Stimulated activated effector memory CD8-positive, alpha-beta T cell treated with anti-CD3 and anti-CD28 coated beads, Interleukin-12 subunit alpha, Interleukin-12 subunit beta, amount 100 ng/mL, for 72 hours (primary cell): ENCODE measurements at regions not wholly inside any gene's neighbourhood (a gene's known extent, or its start where the extent isn't known, plus 50 kb on each side); places are given as distances from the start of the nearest gene placed in this dataset.

Experiments used
- ATAC-seq: fragments of 150-1000 bp; cut with Tn5 transposase; 2 replicates; pipeline ENCODE4 v1.10.0; 2021
- DNase-seq, 2 donors: peaks; one replicate each; pipeline ENCODE4 v3.0.0; 2021 to 2022; ENCODE audit warnings: low spot score in 2 of 2
- H3K27ac Mint-ChIP-seq: one replicate; pipeline ENCODE4 v1.8.0; 2022; ENCODE audit warnings: mild to moderate bottlenecking, mixed read lengths
- H3K36me3 Mint-ChIP-seq: one replicate; pipeline ENCODE4 v1.8.0; 2022; ENCODE audit warnings: mild to moderate bottlenecking, mixed read lengths
- H3K4me1 Mint-ChIP-seq: one replicate; pipeline ENCODE4 v1.8.0; 2022; ENCODE audit warnings: mixed read lengths
- H3K4me3 Mint-ChIP-seq: one replicate; pipeline ENCODE4 v1.8.0; 2022; ENCODE audit warnings: mild to moderate bottlenecking, mixed read lengths
- H3K9me3 Mint-ChIP-seq: one replicate; pipeline ENCODE4 v1.8.0; 2022; ENCODE audit warnings: mixed read lengths

- no peak overlapping the region for H3K4me3 Mint-ChIP-seq
- peaks cover under 1% of the 10 kb centered on the region for H3K4me1 Mint-ChIP-seq
- no peaks in the 10 kb centered on the region for H3K9me3 Mint-ChIP-seq
- no peak for DNase-seq
- no peak overlapping the region for H3K27ac Mint-ChIP-seq
- no peak for ATAC-seq
- H3K36me3 Mint-ChIP-seq: no peaks in the 10 kb centered on the region
Measured at GRCh38 chr1:5661196-5662085, 330.8 kb downstream of the NPHP4 start.

GRCh38 chr1:5660141-5660935 is 331.9 kb downstream of the NPHP4 start:
- ATAC-seq (no peak), DNase-seq (no peak)
- Mint-ChIP-seq H3K4me1 (peaks cover 6% of the 10 kb centered on the region), H3K36me3 (no peaks in the 10 kb centered on the region), H3K27ac (no peak overlapping the region), H3K9me3 (no peaks in the 10 kb centered on the region), H3K4me3 (no peak overlapping the region)

- Mint-ChIP-seq H3K9me3 (no peaks in the 10 kb centered on the region), H3K36me3 (no peaks in the 10 kb centered on the region), H3K27ac (no peak overlapping the region), H3K4me3 (no peak overlapping the region), H3K4me1 (peaks cover 6% of the 10 kb centered on the region)
- DNase-seq (no peak), ATAC-seq (no peak)
Measured at GRCh38 chr1:5659606-5660005, 332.6 kb downstream of the NPHP4 start.

- H3K36me3 Mint-ChIP-seq: no peaks in the 10 kb centered on the region
- DNase-seq (no peak), ATAC-seq (no peak)
- no peak overlapping the region for H3K27ac Mint-ChIP-seq
- peaks cover 6% of the 10 kb centered on the region for H3K4me1 Mint-ChIP-seq
- H3K4me3 Mint-ChIP-seq: no peak overlapping the region
- H3K9me3 Mint-ChIP-seq: no peaks in the 10 kb centered on the region
Measured at GRCh38 chr1:5658340-5659316, 333.6 kb downstream of the NPHP4 start.

GRCh38 chr1:5651964-5652821 is 340.0 kb downstream of the NPHP4 start:
- H3K9me3 Mint-ChIP-seq: no peaks in the 10 kb centered on the region
- peak overlapping the region; percentile 13 for H3K27ac Mint-ChIP-seq
- peaks cover 21% of the 10 kb centered on the region for H3K4me1 Mint-ChIP-seq
- no peak overlapping the region for H3K4me3 Mint-ChIP-seq
- H3K36me3 Mint-ChIP-seq: no peaks in the 10 kb centered on the region
- ATAC-seq (peak; percentile 39), DNase-seq (no peak)

GRCh38 chr1:5651473-5651872 is 340.8 kb downstream of the NPHP4 start:
- ATAC-seq (no peak), DNase-seq (no peak)
- no peaks in the 10 kb centered on the region for H3K9me3 Mint-ChIP-seq
- H3K4me3 Mint-ChIP-seq: no peak overlapping the region
- no peak overlapping the region for H3K27ac Mint-ChIP-seq
- peaks cover 21% of the 10 kb centered on the region for H3K4me1 Mint-ChIP-seq
- no peaks in the 10 kb centered on the region for H3K36me3 Mint-ChIP-seq

GRCh38 chr1:5651027-5651410 is 341.2 kb downstream of the NPHP4 start:
- Mint-ChIP-seq H3K4me1 (peaks cover 20% of the 10 kb centered on the region), H3K36me3 (no peaks in the 10 kb centered on the region), H3K4me3 (no peak overlapping the region), H3K27ac (no peak overlapping the region), H3K9me3 (no peaks in the 10 kb centered on the region)
- DNase-seq (no peak), ATAC-seq (no peak)

- no peaks in the 10 kb centered on the region for H3K36me3 Mint-ChIP-seq
- ATAC-seq (no peak), DNase-seq (no peak)
- H3K4me3 Mint-ChIP-seq: no peak overlapping the region
- H3K27ac Mint-ChIP-seq: no peak overlapping the region
- peaks cover 15% of the 10 kb centered on the region for H3K4me1 Mint-ChIP-seq
- H3K9me3 Mint-ChIP-seq: peaks cover 2% of the 10 kb centered on the region
Measured at GRCh38 chr1:5650283-5651026, 341.8 kb downstream of the NPHP4 start.

- DNase-seq (no peak), ATAC-seq (no peak)
- H3K27ac Mint-ChIP-seq: no peak overlapping the region
- H3K9me3 Mint-ChIP-seq: peaks cover 3% of the 10 kb centered on the region
- H3K4me3 Mint-ChIP-seq: no peak overlapping the region
- H3K36me3 Mint-ChIP-seq: no peaks in the 10 kb centered on the region
- H3K4me1 Mint-ChIP-seq: peaks cover 15% of the 10 kb centered on the region
Measured at GRCh38 chr1:5649795-5650194, 342.4 kb downstream of the NPHP4 start.

GRCh38 chr1:5649166-5649551 is 343.1 kb downstream of the NPHP4 start:
- H3K27ac Mint-ChIP-seq: no peak overlapping the region
- H3K4me3 Mint-ChIP-seq: no peak overlapping the region
- H3K9me3 Mint-ChIP-seq: peaks cover 3% of the 10 kb centered on the region

GRCh38 chr1:5648410-5649165 is 343.6 kb downstream of the NPHP4 start:
- Mint-ChIP-seq H3K36me3 (no peaks in the 10 kb centered on the region), H3K9me3 (peaks cover 3% of the 10 kb centered on the region), H3K27ac (no peak overlapping the region), H3K4me1 (peaks cover 15% of the 10 kb centered on the region), H3K4me3 (no peak overlapping the region)
- DNase-seq (no peak), ATAC-seq (no peak)

More at GRCh38 chr1:5649166-5649551, 343.1 kb downstream of the NPHP4 start:
- Mint-ChIP-seq H3K36me3 (no peaks in the 10 kb centered on the region), H3K4me1 (peaks cover 15% of the 10 kb centered on the region)
- DNase-seq (no peak), ATAC-seq (no peak)

GRCh38 chr1:5647234-5647633 is 345.0 kb downstream of the NPHP4 start:
- peaks cover 5% of the 10 kb centered on the region for H3K4me1 Mint-ChIP-seq
- peaks cover 3% of the 10 kb centered on the region for H3K9me3 Mint-ChIP-seq
- no peaks in the 10 kb centered on the region for H3K36me3 Mint-ChIP-seq
- no peak for ATAC-seq
- no peak for DNase-seq
- H3K4me3 Mint-ChIP-seq: no peak overlapping the region
- no peak overlapping the region for H3K27ac Mint-ChIP-seq

- Mint-ChIP-seq H3K9me3 (peaks cover 3% of the 10 kb centered on the region), H3K4me3 (no peak overlapping the region), H3K36me3 (no peaks in the 10 kb centered on the region), H3K4me1 (no peaks in the 10 kb centered on the region), H3K27ac (no peak overlapping the region)
- DNase-seq (no peak), ATAC-seq (no peak)
Measured at GRCh38 chr1:5646486-5647149, 345.6 kb downstream of the NPHP4 start.
